SU-DHL-6 (cell line): ENCODE measurements at regions not wholly inside any gene's neighbourhood (a gene's known extent, or its start where the extent isn't known, plus 50 kb on each side); places are given as distances from the start of the nearest gene placed in this dataset.
A peak's percentile ranks its signal among the peaks of the same experiment; 100 is the strongest.
"Not testable (repeated sequence)": the region's sequence is repeated elsewhere in the genome, so short reads cannot be mapped to it uniquely, and the experiment has no call there.

ENCODE experiments used
- EZH2phosphoT487 ChIP-seq: fragments of 200-600 bp; sonication (generic), shearing (Covaris generic); conservative IDR thresholded peaks from 2 replicates; pipeline ENCODE4 v1.6.1; 2018; ENCODE audit warnings: mild to moderate bottlenecking, antibody characterized with exemption, low read length, moderate library complexity, mixed read lengths
- TF ChIP-seq, protein P1 (sequence below): fragments of 200-600 bp; sonication (generic); IDR thresholded peaks from one replicate; pipeline ENCODE4 v1.5.1; 2017; ENCODE audit warnings: antibody characterized with exemption, mild to moderate bottlenecking, low read length, moderate library complexity; ENCODE audit not compliant: insufficient read depth, poor library complexity, severe bottlenecking

DNA sequence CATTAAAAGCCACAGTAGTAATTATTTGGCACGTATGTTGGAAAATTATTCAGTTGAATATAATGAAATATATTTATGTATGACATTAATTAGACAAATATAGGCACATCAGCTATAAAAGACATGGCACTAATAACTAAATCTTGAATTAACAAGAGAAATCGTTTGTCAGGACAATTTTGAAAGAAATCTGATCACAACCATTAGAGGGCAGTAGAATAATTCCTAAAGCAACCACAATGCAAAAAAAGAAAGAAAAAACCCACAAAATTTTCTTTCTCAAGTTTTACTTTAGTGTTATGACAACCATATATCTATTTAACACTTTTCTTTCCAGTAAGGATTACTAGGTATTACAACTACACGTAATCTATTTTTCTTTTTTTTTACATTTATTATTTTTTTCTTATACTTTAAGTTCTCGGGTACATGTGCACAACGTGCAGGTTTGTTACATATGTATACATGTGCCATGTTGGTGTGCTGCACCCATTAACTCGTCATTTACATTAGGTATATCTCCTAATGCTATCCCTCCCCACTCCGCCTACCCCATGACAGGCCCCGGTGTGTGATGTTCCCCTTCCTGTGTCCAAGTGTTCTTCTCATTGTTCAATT, 126.8 kb upstream of the STK17B start:
- TF ChIP-seq, protein P1, sequence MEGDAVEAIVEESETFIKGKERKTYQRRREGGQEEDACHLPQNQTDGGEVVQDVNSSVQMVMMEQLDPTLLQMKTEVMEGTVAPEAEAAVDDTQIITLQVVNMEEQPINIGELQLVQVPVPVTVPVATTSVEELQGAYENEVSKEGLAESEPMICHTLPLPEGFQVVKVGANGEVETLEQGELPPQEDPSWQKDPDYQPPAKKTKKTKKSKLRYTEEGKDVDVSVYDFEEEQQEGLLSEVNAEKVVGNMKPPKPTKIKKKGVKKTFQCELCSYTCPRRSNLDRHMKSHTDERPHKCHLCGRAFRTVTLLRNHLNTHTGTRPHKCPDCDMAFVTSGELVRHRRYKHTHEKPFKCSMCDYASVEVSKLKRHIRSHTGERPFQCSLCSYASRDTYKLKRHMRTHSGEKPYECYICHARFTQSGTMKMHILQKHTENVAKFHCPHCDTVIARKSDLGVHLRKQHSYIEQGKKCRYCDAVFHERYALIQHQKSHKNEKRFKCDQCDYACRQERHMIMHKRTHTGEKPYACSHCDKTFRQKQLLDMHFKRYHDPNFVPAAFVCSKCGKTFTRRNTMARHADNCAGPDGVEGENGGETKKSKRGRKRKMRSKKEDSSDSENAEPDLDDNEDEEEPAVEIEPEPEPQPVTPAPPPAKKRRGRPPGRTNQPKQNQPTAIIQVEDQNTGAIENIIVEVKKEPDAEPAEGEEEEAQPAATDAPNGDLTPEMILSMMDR: peak; percentile 53
- not testable (repeated sequence) for TF ChIP-seq EZH2phosphoT487
